Activated CD8-positive, alpha-beta T cell treated with anti-CD3 and anti-CD28 coated beads for 36 hours (primary cell): ENCODE measurements at regions not wholly inside any gene's neighbourhood (a gene's known extent, or its start where the extent isn't known, plus 50 kb on each side); places are given as distances from the start of the nearest gene placed in this dataset.
"Not testable (repeated sequence)": the region's sequence is repeated elsewhere in the genome, so short reads cannot be mapped to it uniquely, and the experiment has no call there.

Experiments used
- ATAC-seq: fragments of 200-7000 bp; cut with Tn5 transposase; one replicate; pipeline ENCODE4 v1.10.0; 2021; ENCODE audit warnings: mild to moderate bottlenecking, moderate library complexity
- CTCF ChIA-PET: fragments of 350-600 bp; sonication (Branson Sonifier 250); formaldehyde crosslinking; loops from one replicate; lab custom pipeline; 2021; ENCODE audit warnings: antibody characterized with exemption; lab: Charles Lee
- POLR2A ChIA-PET: fragments of 350-600 bp; sonication (Branson Sonifier 250); formaldehyde crosslinking; loops from one replicate; lab custom pipeline; 2021; ENCODE audit warnings: antibody characterized with exemption; lab: Charles Lee
- DNase-seq: peaks from one replicate; pipeline ENCODE4 v3.0.0-alpha.2; 2020
- H3K27ac Mint-ChIP-seq: one replicate; pipeline ENCODE4 v1.8.0; 2021; ENCODE audit warnings: mild to moderate bottlenecking, mixed read lengths
- H3K27me3 Mint-ChIP-seq: one replicate; pipeline ENCODE4 v1.8.0; 2021; ENCODE audit warnings: mixed read lengths
- H3K36me3 Mint-ChIP-seq: one replicate; pipeline ENCODE4 v1.8.0; 2021; ENCODE audit warnings: low read depth, mixed read lengths
- H3K4me1 Mint-ChIP-seq: one replicate; pipeline ENCODE4 v1.8.0; 2021; ENCODE audit warnings: low read depth, mixed read lengths
- H3K4me3 Mint-ChIP-seq: one replicate; pipeline ENCODE4 v1.8.0; 2021; ENCODE audit warnings: mild to moderate bottlenecking, moderate library complexity, mixed read lengths
- H3K9me3 Mint-ChIP-seq: one replicate; pipeline ENCODE4 v1.8.0; 2021; ENCODE audit warnings: mixed read lengths
- CTCF ChIP-seq: fragments of 200-600 bp; IDR thresholded peaks from one replicate; pipeline ENCODE4 v1.8.0; 2022; ENCODE audit warnings: antibody characterized with exemption, mild to moderate bottlenecking
- intact Hi-C: fragments of 100-400 bp; cut with micrococcal nuclease; formaldehyde crosslinking; loops from one replicate; pipeline ENCODE4 v1.10.0; 2022

DNA sequence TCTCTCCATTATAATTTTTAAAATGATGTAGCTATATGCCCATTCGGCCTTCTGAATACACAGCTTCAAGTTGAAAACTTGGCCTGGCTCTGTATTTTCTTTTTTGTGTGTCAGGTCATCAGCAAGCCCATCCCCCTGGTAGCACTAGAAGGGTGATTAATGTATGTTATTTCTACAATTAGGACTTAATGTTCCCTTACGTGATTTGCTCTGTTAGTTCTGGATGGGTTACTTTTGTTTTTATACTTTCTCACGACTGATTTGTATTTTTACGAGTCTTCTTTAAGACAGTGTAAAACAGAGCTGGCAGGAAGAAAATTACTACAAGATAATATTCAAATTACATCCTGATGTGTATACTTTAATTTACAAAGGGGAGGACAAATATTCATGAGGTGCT lies 88.4 kb upstream of the RGPD4 start:
- no peak for TF ChIP-seq CTCF
- ChIA-PET POLR2A (no interaction called here), CTCF (no interaction called here)
- H3K36me3 Mint-ChIP-seq, result no peaks in the 10 kb centered on the region
- no peak for DNase-seq
- no peaks in the 10 kb centered on the region for H3K27me3 Mint-ChIP-seq
- no peak for ATAC-seq
- H3K4me3 Mint-ChIP-seq, result no peak overlapping the region
- no peaks in the 10 kb centered on the region for H3K9me3 Mint-ChIP-seq
- no peak overlapping the region for H3K27ac Mint-ChIP-seq
- intact Hi-C loops, result no loop called here
- no peaks in the 10 kb centered on the region for H3K4me1 Mint-ChIP-seq

- ATAC-seq, result no peak
- H3K36me3 Mint-ChIP-seq, result no peaks in the 10 kb centered on the region
- no peak for TF ChIP-seq CTCF
- intact Hi-C loops, result no loop called here
- no peaks in the 10 kb centered on the region for H3K9me3 Mint-ChIP-seq
- no peak overlapping the region for H3K4me3 Mint-ChIP-seq
- no peaks in the 10 kb centered on the region for H3K27me3 Mint-ChIP-seq
- ChIA-PET CTCF (no interaction called here), POLR2A (no interaction called here)
- no peaks in the 10 kb centered on the region for H3K4me1 Mint-ChIP-seq
- no peak for DNase-seq
- H3K27ac Mint-ChIP-seq, result no peak overlapping the region
These were observed 86.4 kb upstream of the RGPD4 start for GRCh38 chr2:107740300-107740699.

DNA sequence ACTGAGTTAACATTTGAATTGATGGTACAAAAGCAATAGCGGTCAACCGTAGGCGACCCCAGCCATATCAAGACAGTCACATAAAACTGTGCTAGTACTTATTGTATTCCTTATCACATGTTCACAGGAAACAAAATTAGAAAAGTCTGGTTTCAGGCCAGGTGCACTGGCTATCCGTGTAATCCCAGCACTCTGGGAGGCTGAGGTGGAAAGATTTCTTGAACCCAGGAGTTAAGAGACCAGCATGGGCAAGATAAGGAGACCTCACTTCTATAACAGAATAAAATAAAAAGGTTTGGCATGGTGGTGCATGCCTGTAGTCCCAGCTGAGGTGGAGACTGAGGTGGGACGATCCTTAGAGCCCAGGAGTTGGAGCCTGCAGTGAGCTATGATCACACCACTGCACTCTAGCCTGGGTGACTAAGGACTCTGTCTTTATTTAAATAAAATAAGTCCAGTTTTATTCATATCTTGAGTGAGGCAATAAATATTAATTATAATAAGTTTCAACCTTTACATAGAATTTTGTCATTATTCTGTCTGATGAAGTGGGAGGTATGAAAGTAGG lies 84.1 kb upstream of the RGPD4 start:
- intact Hi-C loops, result no loop called here
- TF ChIP-seq CTCF, result no peak
- no peaks in the 10 kb centered on the region for H3K36me3 Mint-ChIP-seq
- H3K4me3 Mint-ChIP-seq, result no peak overlapping the region
- no peaks in the 10 kb centered on the region for H3K4me1 Mint-ChIP-seq
- ChIA-PET POLR2A (no interaction called here), CTCF (no interaction called here)
- no peak for DNase-seq
- H3K27ac Mint-ChIP-seq, result no peak overlapping the region
- no peaks in the 10 kb centered on the region for H3K9me3 Mint-ChIP-seq
- H3K27me3 Mint-ChIP-seq, result no peaks in the 10 kb centered on the region
- ATAC-seq, result no peak

- no peaks in the 10 kb centered on the region for H3K27me3 Mint-ChIP-seq
- POLR2A ChIA-PET, result no interaction called here
- intact Hi-C loops, result no loop called here
- no peaks in the 10 kb centered on the region for H3K4me1 Mint-ChIP-seq
- TF ChIP-seq CTCF, result no peak
- no peak for ATAC-seq
- no peak overlapping the region for H3K4me3 Mint-ChIP-seq
- no peak for DNase-seq
- no peak overlapping the region for H3K27ac Mint-ChIP-seq
- H3K9me3 Mint-ChIP-seq, result no peaks in the 10 kb centered on the region
- no peaks in the 10 kb centered on the region for H3K36me3 Mint-ChIP-seq
- CTCF ChIA-PET, result no interaction called here
These were observed 83.4 kb upstream of the RGPD4 start for GRCh38 chr2:107743274-107743673.

DNA sequence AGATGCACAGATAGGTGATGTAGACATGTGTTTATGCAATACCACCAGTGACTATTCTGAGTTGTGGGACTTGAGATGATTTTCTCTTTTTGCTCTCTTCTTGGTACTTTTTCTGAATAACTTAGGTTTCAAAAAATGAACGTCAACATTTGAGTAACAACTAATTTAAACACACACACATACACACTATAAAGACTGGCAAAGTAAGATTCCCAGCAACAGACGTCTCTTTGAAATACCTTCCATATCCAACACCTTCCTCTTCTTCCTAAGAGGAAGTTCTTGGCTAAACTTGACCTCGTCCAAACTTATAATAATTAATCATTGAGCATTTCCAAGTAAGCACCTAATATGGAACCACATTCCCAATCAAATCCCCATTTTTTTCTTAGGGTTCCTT lies 81.6 kb upstream of the RGPD4 start:
- ATAC-seq, result no peak
- ChIA-PET CTCF (no interaction called here), POLR2A (no interaction called here)

DNA sequence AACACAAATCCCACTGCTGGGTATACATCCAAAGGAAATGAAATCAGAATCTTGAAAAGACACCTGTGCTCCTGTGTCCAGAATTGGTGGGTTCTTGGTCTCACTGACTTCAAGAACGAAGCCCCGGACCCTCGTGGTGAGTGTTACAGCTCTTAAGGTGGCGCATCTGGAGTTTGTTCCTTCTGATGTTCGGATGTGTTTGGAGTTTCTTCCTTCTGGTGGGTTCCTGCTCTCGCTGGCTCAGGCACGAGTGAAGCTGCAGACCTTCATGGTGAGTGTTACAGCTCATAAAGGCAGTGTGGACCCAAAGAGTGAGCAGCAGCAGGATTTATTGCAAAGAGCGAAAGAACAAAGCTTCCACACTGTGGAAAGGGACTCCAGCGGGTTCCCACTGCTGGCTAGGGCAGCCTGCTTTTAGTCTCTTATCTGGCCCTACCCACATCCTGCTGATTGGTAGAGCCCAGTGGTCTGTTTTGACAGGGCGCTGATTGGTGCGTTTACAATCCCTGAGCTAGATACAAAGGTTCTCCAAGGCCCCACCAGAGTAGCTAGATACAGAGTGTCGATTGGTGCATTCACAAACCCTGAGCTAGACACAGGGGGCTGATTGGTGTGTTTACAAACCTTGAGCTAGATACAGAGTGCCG lies 80.0 kb upstream of the RGPD4 start:
- H3K36me3 Mint-ChIP-seq, H3K9me3 Mint-ChIP-seq, H3K27ac Mint-ChIP-seq, POLR2A ChIA-PET, CTCF ChIA-PET, H3K4me3 Mint-ChIP-seq, H3K4me1 Mint-ChIP-seq, H3K27me3 Mint-ChIP-seq, ATAC-seq, DNase-seq, intact Hi-C loops: not testable (repeated sequence)

More for the DNA sequence above, 81.6 kb upstream of the RGPD4 start:
- TF ChIP-seq CTCF, result no peak
- Mint-ChIP-seq H3K27ac (no peak overlapping the region), H3K9me3 (no peaks in the 10 kb centered on the region), H3K4me1 (no peaks in the 10 kb centered on the region), H3K36me3 (no peaks in the 10 kb centered on the region), H3K4me3 (no peak overlapping the region), H3K27me3 (no peaks in the 10 kb centered on the region)
- DNase-seq, result no peak
- intact Hi-C loops, result no loop called here

DNA sequence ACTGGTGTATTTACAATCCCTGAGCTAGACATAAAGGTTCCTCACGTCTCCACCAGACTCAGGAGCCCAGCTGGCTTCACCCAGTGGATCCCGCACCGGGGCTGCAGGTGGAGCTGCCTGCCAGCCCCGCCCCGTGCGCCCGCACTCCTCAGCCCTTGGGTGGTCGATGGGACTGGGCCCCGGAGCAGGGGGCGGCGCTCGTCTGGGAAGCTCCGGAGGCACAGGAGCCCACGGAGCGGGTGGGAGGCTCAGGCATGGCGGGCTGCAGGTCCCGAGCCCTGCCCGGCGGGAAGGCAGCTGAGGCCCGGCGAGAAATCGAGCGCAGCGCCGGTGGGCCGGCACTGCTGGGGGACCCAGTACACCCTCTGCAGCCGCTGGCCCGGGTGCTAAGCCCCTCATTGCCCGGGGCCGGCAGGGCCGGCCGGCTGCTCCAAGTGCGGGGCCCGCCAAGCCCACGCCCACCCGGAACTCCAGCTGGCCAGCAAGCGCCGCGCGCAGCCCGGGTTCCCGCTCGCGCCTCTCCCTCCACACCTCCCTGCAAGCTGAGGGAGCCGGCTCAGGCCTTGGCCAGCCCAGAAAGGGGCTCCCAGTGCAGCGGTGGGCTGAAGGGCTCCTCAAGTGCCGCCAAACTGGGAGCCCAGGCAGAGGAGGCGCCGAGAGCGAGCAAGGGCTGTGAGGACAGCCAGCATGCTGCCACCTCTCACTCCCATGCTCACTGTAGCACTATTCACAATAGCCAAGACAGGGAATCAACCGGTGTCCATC lies 79.3 kb upstream of the RGPD4 start:
- H3K27ac Mint-ChIP-seq, H3K36me3 Mint-ChIP-seq, H3K4me1 Mint-ChIP-seq, DNase-seq, ATAC-seq, POLR2A ChIA-PET, H3K4me3 Mint-ChIP-seq, intact Hi-C loops, H3K27me3 Mint-ChIP-seq, CTCF ChIA-PET, H3K9me3 Mint-ChIP-seq: not testable (repeated sequence)
